Stimulated activated CD4-positive, alpha-beta T cell treated with anti-CD3 and anti-CD28 coated beads, Interleukin-12 subunit alpha, Interleukin-12 subunit beta, amount 100 ng/mL, for 48 hours (primary cell): ENCODE measurements at regions not wholly inside any gene's neighbourhood (a gene's known extent, or its start where the extent isn't known, plus 50 kb on each side); places are given as distances from the start of the nearest gene placed in this dataset.
"Not testable (repeated sequence)": the region's sequence is repeated elsewhere in the genome, so short reads cannot be mapped to it uniquely, and the experiment has no call there.

Experiments
- DNase-seq, 3 donors: peaks; one replicate each; pipeline ENCODE4 v3.0.0-alpha.2; 2020; ENCODE audit warnings: low read depth in 2 of 3, low spot score in 1 of 3

- DNase-seq, result not testable (repeated sequence)
These were observed 536.5 kb upstream of the ID2 start for GRCh38 chr2:8145375-8145774.

GRCh38 chr2:8146132-8147005 lies 535.5 kb upstream of the ID2 start:
- no peak for DNase-seq

- DNase-seq, result no peak
These were observed 533.4 kb upstream of the ID2 start for GRCh38 chr2:8148260-8149006.

- DNase-seq, result no peak
These were observed 532.9 kb upstream of the ID2 start for GRCh38 chr2:8149007-8149405.

- DNase-seq, result no peak
These were observed 531.8 kb upstream of the ID2 start for GRCh38 chr2:8149985-8150539.

GRCh38 chr2:8151888-8152287 lies 530.0 kb upstream of the ID2 start:
- no peak for DNase-seq

- DNase-seq, result no peak
These were observed 529.2 kb upstream of the ID2 start for GRCh38 chr2:8152392-8153257.

GRCh38 chr2:8153258-8153718 lies 528.6 kb upstream of the ID2 start:
- DNase-seq, result no peak

- DNase-seq, result no peak
These were observed 527.6 kb upstream of the ID2 start for GRCh38 chr2:8154270-8154669.

- DNase-seq, result peak; percentile 22 to 41 (median 31)
These were observed 526.9 kb upstream of the ID2 start for GRCh38 chr2:8154936-8155335.

GRCh38 chr2:8157621-8158430 lies 524.0 kb upstream of the ID2 start:
- no peak for DNase-seq

GRCh38 chr2:8158711-8159110 lies 523.1 kb upstream of the ID2 start:
- DNase-seq, result no peak

GRCh38 chr2:8159211-8159965 lies 522.5 kb upstream of the ID2 start:
- no peak for DNase-seq

GRCh38 chr2:8159966-8160603 lies 521.8 kb upstream of the ID2 start:
- DNase-seq, result no peak

- DNase-seq, result no peak
These were observed 520.9 kb upstream of the ID2 start for GRCh38 chr2:8160959-8161358.

- DNase-seq, result no peak
These were observed 519.3 kb upstream of the ID2 start for GRCh38 chr2:8162552-8162951.

- DNase-seq, result no peak
These were observed 516.3 kb upstream of the ID2 start for GRCh38 chr2:8165550-8165949.

- no peak for DNase-seq
These were observed 513.7 kb upstream of the ID2 start for GRCh38 chr2:8168022-8168717.
